ENCODE measurements at regions not wholly inside any gene's neighbourhood (a gene's known extent, or its start where the extent isn't known, plus 50 kb on each side); places are given as distances from the start of the nearest gene placed in this dataset.

DNA sequence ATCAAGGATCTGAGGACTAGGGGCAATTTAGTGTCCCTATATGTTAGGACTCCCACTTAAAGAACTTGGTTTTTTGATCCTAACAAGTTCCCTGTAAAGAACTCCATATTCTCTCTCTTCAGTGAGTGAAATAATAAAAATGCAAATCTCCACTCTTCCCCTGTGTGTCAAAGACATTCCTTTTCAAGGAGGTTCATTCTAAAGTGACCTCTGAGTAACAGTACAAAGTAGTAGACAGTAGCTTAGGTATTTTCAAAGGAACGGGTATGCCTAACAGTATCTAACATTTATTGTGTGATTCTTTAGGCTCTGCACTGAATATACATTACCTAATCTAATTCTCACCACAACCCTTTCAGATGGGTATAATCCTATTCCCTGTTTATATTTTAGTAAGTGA lies 58.4 kb upstream of the SCOC start:
- TF ChIP-seq POLR2A (IDR thresholded peaks at IDR 0.05) (no peak), POLR2AphosphoS5 (IDR thresholded peaks at IDR 0.05) (no peak), EP300 (IDR thresholded peaks at IDR 0.05) (no peak)
- TF ChIP-seq, protein P1, sequence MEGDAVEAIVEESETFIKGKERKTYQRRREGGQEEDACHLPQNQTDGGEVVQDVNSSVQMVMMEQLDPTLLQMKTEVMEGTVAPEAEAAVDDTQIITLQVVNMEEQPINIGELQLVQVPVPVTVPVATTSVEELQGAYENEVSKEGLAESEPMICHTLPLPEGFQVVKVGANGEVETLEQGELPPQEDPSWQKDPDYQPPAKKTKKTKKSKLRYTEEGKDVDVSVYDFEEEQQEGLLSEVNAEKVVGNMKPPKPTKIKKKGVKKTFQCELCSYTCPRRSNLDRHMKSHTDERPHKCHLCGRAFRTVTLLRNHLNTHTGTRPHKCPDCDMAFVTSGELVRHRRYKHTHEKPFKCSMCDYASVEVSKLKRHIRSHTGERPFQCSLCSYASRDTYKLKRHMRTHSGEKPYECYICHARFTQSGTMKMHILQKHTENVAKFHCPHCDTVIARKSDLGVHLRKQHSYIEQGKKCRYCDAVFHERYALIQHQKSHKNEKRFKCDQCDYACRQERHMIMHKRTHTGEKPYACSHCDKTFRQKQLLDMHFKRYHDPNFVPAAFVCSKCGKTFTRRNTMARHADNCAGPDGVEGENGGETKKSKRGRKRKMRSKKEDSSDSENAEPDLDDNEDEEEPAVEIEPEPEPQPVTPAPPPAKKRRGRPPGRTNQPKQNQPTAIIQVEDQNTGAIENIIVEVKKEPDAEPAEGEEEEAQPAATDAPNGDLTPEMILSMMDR (IDR thresholded peaks at IDR 0.05): no peak
